ENCODE measurements at regions not wholly inside any gene's neighbourhood (a gene's known extent, or its start where the extent isn't known, plus 50 kb on each side); places are given as distances from the start of the nearest gene placed in this dataset.
"Not testable (repeated sequence)": the region's sequence is repeated elsewhere in the genome, so short reads cannot be mapped to it uniquely, and the experiment has no call there.

DNA sequence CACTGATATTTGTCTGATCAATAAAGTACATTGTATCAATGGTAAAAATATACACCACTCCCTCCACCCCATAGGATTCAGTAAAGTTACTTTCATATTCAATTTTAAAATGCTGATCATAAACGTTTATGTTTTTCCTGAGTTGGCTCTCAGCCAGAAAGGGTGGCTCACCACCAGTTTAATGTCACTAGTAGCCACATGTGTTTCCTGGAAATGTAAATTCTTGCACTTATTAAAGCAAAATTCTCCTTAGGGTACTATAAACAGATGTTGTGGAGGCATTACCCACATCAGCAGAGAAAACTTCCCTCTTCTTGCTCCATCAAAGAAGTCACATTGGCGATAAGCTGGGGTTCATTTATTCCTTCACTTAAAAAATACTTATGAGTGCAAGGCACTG is 210.3 kb downstream of the SREK1 start:
- DNase-seq, result no peak

GRCh38 chr5:66356011-66356565 is 212.0 kb downstream of the SREK1 start:
- DNase-seq, result no peak

DNA sequence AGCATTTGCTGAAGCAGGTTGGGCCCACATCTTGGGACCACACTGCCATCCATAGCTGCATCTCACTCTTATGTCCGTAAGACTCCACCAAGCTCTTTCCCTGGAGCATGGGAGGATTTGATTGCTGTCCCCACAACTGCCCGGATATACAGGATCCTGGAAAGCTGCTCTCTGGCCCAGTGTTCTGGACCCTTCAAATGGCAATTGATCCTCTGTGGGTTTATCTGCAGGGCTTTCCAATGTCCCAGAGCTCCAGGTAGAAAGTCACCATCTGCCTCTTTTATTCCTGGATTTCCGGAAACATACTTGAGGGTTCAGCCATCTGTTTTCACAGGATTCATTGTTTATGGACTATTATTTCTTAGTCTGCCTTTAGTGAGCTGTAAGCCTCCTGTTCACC is 214.6 kb downstream of the SREK1 start:
- no peak for DNase-seq

- no peak for DNase-seq
Measured at GRCh38 chr5:66361070-66361469, 217.0 kb downstream of the SREK1 start.

- no peak for DNase-seq
Measured at GRCh38 chr5:66362046-66362445, 217.9 kb downstream of the SREK1 start.

- no peak for DNase-seq
Measured at GRCh38 chr5:66362687-66363086, 218.6 kb downstream of the SREK1 start.

DNA sequence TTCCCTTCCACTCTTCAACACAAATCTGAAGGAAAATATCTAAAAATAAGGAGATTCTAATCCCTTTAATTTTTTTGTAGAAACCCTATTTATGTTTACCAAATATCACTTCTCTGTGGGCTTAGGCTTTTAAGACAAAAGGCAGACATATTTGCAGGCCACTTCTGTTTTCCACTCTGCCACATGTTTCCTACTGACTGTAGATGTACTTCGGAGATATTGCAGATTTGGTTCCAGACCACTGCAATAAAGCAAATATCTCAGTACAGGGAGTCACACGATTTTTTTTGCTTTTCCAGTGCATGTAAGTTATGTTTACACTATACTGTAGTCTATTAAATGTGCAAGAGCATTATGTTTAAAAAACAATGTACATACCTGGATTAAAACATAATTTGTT is 219.0 kb downstream of the SREK1 start:
- no peak for DNase-seq

DNA sequence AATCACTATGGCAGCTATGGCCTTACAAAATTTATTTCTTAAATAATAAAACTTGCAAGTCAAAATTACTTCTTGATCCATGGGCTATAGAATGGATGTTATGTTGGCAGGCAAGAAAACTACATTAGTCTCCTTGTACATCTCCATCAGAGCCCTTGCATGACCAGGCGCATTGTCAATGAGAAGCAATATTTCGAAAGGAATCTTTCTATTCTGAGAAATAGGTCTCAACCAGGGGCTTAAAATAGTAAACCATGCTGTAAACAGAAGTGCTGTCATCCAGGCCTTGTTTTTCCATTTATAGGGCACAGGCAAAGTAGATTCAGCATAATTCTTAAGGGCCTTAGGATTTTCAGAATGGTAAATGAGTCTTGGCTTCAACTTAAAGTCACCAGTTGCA is 220.1 kb downstream of the SREK1 start:
- no peak for DNase-seq

DNA sequence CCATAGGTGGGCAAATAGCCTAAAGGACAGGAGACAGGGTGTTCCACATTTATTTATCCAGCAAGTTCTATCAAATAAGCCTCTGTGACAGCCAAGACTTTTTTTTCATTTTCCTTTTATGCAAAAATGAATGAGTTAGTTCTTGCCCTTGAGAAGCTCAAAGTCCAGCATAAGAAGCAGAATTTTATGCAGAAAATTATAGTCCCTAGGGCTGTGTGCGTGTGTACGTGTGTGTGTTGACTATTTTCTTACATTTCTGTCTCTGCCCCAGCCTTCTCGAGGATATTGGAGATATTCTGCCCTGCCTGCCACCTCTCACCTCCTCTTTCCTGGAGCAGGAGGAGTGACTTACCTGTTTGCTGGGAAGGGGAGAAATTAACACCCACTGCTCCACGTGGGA is 221.9 kb downstream of the SREK1 start:
- DNase-seq, result no peak

GRCh38 chr5:66367814-66368541 is 223.9 kb downstream of the SREK1 start:
- no peak for DNase-seq

DNA sequence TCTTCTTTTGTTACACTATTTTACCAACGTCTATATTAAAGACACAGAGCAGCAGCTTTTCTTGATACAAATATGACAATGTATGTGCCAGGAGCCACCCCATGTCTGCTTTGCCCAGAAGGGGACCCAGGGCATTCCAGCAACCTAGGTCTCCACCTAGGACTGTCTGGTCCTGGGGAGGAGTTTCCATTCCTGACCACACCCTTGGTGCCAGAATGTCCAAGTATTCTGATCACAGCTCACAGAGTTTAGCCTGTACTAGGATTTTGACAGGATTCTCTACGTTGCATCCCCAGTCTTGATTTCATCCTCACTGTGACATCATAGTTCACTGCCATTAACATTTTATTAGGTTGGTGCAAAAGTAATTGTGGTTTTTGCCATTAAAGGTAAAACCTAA is 224.7 kb downstream of the SREK1 start:
- no peak for DNase-seq

DNA sequence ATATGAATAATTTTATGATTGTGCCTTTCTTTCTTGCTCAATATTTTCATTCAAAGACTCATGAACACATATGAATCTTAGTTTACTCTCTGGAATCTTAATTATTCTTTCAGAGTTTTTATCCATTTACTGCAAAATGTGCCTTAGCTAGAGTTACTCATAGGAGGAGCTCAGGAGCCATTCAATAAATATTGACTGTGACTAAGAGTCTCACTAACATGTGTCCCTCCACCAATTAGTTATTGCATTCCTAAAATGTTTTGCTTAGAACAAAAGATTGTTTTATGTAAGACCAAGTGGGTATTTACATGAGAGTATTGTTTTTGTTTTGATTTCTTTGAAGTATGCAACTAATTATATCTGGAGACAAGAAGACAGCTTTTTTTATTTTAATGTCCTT is 218.4 kb upstream of the MAST4 start:
- DNase-seq, result no peak

GRCh38 chr5:66378407-66378806 is 217.8 kb upstream of the MAST4 start:
- no peak for DNase-seq

- no peak for DNase-seq
Measured at GRCh38 chr5:66382152-66382551, 214.0 kb upstream of the MAST4 start.

GRCh38 chr5:66405145-66405544 is 191.0 kb upstream of the MAST4 start:
- DNase-seq, result not testable (repeated sequence)

DNA sequence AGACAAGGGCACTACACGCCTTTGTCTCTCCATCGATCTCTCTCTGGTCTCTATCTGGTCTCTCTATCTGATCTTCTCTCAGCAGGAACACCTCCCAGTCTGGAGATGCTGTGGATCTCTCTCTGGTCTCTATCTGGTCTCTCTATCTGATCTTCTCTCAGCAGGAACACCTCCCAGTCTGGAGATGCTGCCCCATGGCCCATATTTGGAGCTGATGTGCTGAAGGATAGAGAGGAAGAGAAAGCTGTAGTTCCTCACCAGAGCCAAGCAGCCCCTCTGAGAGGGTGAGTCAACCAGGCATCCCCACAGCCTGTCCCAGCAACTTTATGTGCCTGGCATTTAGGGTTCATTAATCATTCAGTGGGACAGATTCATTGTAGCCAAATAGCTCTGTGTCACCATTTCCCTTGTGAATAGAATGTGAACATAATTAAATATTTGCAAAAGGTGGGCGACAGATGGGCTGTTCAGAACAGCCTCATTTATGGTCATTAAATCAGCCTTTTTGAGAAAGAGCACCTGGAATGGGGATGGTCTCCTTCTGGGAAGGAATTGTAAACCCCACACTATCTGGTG is 189.3 kb upstream of the MAST4 start:
- no peak for DNase-seq

DNA sequence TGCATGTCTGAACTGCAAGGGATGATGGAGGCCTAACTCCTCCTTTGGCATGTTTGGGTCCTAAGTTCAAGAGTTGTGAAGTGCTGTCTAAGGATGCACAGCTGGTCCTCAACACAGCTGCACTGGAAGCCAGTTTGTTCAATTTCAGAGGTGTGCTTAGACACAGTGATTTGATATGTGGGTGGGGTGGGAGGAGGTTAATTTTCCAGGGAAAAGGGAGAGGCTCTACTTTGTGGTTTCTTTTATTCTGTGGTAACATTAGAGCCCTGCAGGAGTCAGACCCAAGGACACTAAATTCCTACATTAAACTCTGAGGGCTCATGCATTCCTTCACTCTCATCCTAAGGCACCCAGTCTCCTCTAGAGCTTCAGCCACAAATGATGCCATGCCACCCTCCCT is 188.4 kb upstream of the MAST4 start:
- DNase-seq, result no peak

DNA sequence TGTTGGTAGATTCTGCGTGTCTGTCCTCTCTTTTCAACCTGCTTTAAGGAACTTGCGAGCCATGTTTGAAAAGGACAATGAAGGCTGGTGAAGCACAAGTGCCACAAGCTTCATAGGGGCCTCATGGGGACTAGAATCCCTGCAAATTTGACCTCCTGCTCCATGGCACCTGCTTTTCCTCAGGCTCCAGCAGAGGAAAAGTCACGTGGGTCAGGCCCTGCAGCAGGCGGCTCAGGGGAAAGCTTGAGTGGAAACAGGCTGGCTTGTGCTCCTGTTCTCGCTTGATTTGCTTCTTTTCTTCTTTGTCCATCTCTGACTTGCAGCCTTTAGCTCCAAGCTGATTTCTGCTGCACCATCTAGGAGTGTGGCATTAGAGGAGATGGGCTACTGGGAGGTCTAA is 187.6 kb upstream of the MAST4 start:
- DNase-seq, result no peak

GRCh38 chr5:66410122-66410521 is 186.1 kb upstream of the MAST4 start:
- no peak for DNase-seq

DNA sequence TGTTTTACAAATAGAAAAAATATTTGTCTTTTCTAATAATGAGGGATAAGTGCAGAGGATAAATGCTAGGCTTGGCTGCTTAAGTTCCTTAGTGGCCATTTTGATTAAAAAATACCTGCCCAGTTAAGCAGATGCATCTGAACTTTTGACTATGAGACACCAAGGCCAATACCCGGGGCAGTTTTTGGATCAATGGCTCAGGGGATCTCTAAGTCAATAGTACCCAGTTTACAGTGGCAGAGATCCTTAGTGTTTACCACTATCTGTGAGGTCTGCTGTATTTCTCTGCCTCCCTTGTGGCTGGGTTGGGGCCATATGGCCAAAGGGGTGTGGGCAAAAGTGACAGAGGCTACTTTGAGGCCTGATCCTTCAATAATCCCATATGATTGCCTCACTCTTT is 184.5 kb upstream of the MAST4 start:
- no peak for DNase-seq

DNA sequence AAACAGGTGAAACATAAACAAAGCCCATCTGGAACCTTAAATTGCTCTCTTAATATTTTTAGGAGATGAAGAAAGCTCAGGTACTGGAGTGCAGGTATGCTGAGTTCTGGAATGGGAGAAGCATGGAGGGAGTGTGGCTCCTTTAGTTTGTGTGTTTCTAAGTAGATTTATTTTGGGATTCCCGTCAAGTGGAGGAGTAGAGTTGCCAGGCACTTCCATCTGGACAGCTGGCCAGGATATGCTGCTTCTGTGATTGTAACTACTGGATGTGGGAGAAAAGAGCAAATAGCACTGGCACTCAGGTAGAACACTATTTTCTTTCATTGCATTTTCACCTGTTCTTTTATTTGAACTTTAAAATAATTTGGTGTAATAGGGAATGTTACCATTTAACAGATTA is 182.3 kb upstream of the MAST4 start:
- DNase-seq, result no peak

- no peak for DNase-seq
Measured at GRCh38 chr5:66415208-66415607, 181.0 kb upstream of the MAST4 start.

DNA sequence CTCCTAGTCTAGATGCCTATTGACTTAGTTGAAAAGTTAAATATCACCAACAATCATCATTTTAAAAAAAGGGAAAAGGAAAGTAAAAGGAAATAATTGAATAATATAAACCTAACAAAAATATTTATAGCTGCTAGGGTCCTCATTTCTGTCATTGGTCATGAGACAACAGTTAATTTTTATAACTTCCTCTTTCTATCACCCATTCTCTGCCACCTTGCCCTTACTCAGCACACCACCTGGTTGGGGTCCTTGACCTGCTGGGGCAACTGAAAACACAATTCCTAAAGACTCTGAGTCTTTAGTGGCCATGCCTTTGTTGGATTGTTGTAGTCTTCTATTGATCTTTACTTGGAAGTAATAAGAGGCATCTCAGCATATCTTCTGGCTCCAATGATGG is 179.5 kb upstream of the MAST4 start:
- no peak for DNase-seq

GRCh38 chr5:66417781-66418180 is 178.4 kb upstream of the MAST4 start:
- no peak for DNase-seq

GRCh38 chr5:66423484-66423883 is 172.7 kb upstream of the MAST4 start:
- DNase-seq, result no peak
